GM12873 (cell line): ENCODE measurements at regions not wholly inside any gene's neighbourhood (a gene's known extent, or its start where the extent isn't known, plus 50 kb on each side); places are given as distances from the start of the nearest gene placed in this dataset.

ENCODE experiments used
- TF ChIP-seq, protein P1 (sequence below): IDR thresholded peaks from 2 replicates; pipeline ENCODE4 v1.5.1; 2012; ENCODE audit warnings: low read depth, mild to moderate bottlenecking, moderate library complexity, low read length, control low read depth; ENCODE audit not compliant: insufficient read depth; ENCODE audit errors: missing control alignments

DNA sequence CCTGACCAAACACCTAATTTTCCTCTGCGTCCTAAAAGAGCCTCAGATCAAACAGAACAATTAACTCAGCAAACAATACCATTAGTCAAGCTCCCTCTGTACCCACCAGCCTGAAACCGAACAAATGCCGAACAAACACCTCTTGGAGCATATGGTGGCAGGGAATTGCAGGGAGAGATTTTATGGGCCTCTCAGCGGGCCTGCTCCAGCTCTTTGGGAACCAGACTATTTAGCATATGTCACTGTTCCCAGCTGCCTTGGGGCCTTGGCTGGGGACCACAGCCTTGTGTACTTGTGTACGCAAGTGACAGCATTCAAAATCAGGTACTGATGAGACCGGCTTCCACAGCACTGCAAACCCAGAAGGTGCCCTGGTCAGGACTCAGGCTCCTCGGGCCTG lies 388.8 kb upstream of the PPP2R3A start:
- TF ChIP-seq, protein P1, sequence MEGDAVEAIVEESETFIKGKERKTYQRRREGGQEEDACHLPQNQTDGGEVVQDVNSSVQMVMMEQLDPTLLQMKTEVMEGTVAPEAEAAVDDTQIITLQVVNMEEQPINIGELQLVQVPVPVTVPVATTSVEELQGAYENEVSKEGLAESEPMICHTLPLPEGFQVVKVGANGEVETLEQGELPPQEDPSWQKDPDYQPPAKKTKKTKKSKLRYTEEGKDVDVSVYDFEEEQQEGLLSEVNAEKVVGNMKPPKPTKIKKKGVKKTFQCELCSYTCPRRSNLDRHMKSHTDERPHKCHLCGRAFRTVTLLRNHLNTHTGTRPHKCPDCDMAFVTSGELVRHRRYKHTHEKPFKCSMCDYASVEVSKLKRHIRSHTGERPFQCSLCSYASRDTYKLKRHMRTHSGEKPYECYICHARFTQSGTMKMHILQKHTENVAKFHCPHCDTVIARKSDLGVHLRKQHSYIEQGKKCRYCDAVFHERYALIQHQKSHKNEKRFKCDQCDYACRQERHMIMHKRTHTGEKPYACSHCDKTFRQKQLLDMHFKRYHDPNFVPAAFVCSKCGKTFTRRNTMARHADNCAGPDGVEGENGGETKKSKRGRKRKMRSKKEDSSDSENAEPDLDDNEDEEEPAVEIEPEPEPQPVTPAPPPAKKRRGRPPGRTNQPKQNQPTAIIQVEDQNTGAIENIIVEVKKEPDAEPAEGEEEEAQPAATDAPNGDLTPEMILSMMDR: no peak

DNA sequence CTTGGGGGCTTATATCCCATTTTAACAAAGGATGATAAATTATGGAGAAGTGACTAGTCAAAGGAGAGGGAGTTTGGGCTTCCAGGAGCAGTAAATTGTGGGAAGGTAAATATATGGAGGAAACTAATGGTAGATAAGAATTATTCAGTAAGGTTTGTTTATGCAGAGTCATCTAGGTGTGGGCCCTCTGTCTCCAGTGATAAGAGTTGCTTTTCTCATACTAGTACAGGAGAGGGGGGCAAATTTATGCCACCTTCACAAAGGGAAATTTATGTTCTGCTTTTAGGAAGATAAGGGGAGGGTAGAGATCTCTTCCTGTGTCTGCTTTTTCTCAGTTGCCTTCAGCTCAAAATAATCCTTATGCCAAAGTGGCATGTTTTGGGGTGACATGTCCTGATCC lies 383.7 kb upstream of the PPP2R3A start:
- TF ChIP-seq, protein P1: no peak

DNA sequence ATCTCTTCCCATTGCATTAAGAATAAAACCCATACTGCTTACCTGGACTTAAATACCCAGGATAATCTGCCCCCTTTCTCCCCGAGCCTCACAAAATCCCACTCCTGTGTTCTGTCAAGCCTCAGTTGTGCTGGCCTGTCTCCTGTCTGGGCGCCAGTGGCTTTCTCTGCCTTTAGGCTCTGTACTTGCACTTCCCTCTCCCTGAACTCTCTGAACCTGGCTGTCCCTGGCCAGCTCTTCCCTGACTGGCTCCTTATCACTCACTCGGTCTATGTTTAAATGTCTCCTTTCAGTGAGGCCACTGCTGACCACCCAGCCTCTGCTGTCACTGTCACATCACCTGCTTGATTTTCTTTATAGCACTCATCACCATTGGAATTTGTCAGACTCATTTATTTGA lies 382.7 kb upstream of the PPP2R3A start:
- TF ChIP-seq, protein P1: no peak

DNA sequence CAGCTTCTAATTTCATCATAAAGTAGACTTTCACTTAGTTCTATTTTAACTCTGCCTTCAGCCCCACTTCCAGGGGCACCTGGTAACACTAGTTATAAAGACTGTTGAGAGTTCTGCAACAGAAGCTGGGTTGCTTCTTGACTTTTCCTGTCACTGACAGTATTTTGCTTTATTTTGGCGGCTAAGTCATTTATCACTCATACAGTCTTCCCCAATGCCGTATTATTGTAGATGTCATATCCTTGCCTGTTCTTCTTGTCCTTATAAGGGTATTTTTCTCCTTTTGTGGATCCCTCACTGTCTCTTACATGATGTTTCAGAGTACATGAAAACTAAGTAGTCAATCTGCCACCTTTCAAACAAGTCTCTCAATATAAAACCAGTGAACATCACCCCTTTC lies 369.0 kb upstream of the PPP2R3A start:
- TF ChIP-seq, protein P1: no peak

DNA sequence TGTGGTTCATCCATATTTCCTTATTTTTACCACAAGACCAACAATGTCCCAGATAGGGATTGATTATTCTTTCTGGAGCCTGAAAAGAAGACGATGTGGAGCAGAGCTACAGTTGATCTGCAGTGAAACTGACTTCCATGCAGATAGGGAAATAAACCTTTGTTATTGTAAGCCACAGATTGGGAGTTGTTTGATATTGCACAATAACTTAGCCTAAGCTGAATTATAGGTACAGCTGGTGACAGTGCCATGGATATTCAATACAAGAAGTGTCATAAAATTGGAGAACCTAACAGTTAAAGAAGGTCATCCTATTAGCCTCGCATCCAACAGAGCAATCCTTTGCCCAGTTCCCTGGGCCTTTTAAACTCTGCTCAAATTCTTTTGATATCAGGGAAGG lies 367.7 kb upstream of the PPP2R3A start:
- TF ChIP-seq, protein P1: no peak

DNA sequence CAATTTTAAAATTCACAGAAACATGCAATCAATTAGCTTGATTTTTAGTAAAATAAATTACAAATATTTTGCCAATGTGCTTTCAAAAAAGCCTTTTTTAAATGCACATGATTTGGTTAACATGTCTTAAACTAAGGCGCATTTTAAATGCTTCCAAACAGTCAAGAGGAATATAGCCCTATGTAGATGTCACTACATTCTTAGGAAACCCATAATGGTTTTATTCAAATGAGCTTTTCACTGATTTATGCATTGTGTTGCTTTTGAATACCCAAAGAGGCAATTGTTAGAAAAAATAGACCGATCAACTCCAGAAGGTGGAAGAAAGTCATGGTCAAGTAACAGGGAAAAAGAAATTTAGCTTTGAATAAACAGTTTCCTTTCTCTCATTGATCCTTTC lies 366.9 kb upstream of the PPP2R3A start:
- TF ChIP-seq, protein P1: no peak

DNA sequence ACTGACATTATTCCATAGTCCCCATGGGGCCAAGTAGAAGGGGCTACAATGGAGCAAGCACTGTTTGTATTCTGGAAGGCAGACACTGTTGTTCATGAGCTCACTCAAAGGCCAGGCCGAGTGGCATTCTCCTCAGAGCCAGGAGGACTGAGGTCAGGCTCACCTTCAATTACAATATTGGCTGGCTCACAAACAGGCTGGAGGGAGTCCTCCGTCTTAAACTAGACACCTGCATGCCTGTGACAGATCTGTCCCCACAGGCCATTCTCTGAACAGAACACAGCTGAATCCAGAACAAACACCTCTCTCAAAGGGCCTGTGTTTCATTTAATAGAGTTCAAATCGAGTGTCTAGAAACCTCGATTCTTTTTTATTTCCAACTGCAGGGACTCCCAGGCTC lies 347.4 kb upstream of the PPP2R3A start:
- TF ChIP-seq, protein P1: no peak
